ENCODE measurements at regions not wholly inside any gene's neighbourhood (a gene's known extent, or its start where the extent isn't known, plus 50 kb on each side); places are given as distances from the start of the nearest gene placed in this dataset.

DNA sequence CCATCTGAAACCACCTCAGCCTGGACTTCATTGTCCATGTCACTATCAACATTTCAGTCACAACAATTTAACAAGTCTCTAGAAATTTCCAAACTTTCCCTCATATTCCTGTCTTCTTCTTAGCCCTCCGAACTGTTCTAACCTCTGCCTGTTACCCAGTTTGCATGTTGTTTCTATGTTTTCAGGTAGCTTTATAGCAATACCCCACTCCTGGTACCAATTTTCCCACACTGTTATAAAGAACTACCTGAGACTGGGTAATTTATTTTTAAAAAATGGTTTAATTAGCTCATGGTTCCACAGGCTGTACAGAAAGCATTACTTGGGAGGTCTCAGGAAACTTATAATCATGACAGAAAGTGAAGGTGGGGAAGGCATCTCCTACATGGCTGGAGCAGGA lies 679.2 kb upstream of the FRG1 start:
- H4K20me1 ChIP-seq (ENCODE audit: control insufficient read depth, insufficient read depth, low read depth, low read length): no peaks in the 10 kb centered on the region
- no peak overlapping the region for H3K4me2 ChIP-seq (ENCODE audit: low read length)
- no peaks in the 10 kb centered on the region for H3F3A ChIP-seq (ENCODE audit: control insufficient read depth, insufficient read depth)
- H3K4me1 ChIP-seq (ENCODE audit: control insufficient read depth, low read length): no peaks in the 10 kb centered on the region
- H3K79me2 ChIP-seq (ENCODE audit: control insufficient read depth, low read length): no peaks in the 10 kb centered on the region
- H3K27me3 ChIP-seq (ENCODE audit: control insufficient read depth, low read length): no peaks in the 10 kb centered on the region
- no peak for TF ChIP-seq EZH2phosphoT487 (IDR thresholded peaks at IDR 0.05; ENCODE audit: borderline replicate concordance, low read length)
- TF ChIP-seq, protein P1, sequence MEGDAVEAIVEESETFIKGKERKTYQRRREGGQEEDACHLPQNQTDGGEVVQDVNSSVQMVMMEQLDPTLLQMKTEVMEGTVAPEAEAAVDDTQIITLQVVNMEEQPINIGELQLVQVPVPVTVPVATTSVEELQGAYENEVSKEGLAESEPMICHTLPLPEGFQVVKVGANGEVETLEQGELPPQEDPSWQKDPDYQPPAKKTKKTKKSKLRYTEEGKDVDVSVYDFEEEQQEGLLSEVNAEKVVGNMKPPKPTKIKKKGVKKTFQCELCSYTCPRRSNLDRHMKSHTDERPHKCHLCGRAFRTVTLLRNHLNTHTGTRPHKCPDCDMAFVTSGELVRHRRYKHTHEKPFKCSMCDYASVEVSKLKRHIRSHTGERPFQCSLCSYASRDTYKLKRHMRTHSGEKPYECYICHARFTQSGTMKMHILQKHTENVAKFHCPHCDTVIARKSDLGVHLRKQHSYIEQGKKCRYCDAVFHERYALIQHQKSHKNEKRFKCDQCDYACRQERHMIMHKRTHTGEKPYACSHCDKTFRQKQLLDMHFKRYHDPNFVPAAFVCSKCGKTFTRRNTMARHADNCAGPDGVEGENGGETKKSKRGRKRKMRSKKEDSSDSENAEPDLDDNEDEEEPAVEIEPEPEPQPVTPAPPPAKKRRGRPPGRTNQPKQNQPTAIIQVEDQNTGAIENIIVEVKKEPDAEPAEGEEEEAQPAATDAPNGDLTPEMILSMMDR (IDR thresholded peaks at IDR 0.05; ENCODE audit: low read depth, low read length, poor library complexity, severe bottlenecking): no peak
- H3K36me3 ChIP-seq (ENCODE audit: control insufficient read depth, low read length): no peaks in the 10 kb centered on the region
- H3K9me3 ChIP-seq (ENCODE audit: control insufficient read depth, insufficient read depth, low read length): no peaks in the 10 kb centered on the region
- H3K27ac ChIP-seq (ENCODE audit: low read depth, low read length): no peak overlapping the region
- no peak overlapping the region for H3K4me3 ChIP-seq (ENCODE audit: low read length)
- H3K9me2 ChIP-seq (replicated peaks; ENCODE audit: control insufficient read depth, low read length): no peaks in the 10 kb centered on the region

DNA sequence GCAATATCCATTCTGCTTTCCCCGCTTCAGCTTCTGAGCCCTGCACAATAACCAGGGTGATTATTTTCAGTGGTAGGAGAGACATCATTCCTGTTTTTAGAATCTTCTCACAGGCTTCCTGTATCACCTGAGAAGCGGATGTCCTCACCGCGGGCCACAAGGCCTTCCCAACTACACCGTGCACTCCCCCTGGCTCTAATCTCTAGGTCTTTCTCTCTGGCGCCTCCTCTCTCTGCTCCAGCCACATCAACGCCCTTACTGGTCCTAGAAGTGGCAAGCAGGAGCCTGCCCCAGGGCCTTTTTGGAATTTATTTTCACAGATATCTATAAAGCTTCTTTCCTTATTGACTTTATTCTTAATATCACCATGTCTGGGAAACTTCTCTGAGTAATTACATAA lies 675.2 kb upstream of the FRG1 start:
- no peaks in the 10 kb centered on the region for H3K4me1 ChIP-seq (ENCODE audit: control insufficient read depth, low read length)
- TF ChIP-seq, protein P1 (IDR thresholded peaks at IDR 0.05; ENCODE audit: low read depth, low read length, poor library complexity, severe bottlenecking): no peak
- no peak for TF ChIP-seq EZH2phosphoT487 (IDR thresholded peaks at IDR 0.05; ENCODE audit: borderline replicate concordance, low read length)
- no peak overlapping the region for H3K27ac ChIP-seq (ENCODE audit: low read depth, low read length)

DNA sequence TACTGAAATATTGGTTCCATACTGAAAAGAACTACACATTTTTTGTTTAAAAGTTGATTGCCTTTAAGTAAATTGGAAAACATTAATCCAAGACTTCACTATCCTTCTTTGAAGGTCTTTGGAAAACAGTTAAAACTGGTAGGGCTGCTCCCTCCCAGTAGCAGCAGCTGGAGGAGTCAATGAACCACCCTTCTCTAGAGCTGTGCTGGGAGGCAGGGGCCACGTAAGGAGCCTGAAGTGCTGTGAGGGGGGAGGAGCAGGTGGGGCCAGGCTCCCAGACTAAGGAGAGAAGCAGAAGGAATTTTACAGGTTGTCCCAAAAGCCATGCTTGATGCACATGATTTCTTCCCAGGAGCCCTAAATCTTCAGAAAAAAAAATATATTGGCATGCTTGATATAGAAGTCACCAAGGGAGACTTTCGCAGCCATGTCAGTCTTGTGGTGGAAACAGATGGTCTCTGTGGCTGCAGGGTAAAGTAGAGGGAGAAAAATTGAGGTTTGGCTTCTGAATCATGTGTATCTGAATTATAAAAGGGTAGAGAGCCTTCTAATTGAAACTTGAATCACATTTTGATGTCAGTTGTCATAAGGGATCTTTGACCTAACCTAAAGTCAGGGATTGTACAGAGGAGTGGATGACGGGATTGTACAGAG lies 673.2 kb upstream of the FRG1 start:
- no peak overlapping the region for H3K4me3 ChIP-seq (ENCODE audit: low read length)
- TF ChIP-seq, protein P1 (IDR thresholded peaks at IDR 0.05; ENCODE audit: low read depth, low read length, poor library complexity, severe bottlenecking): no peak
- TF ChIP-seq EZH2phosphoT487 (IDR thresholded peaks at IDR 0.05; ENCODE audit: borderline replicate concordance, low read length): no peak
- no peaks in the 10 kb centered on the region for H3K79me2 ChIP-seq (ENCODE audit: control insufficient read depth, low read length)
- no peaks in the 10 kb centered on the region for H3K36me3 ChIP-seq (ENCODE audit: control insufficient read depth, low read length)
- H3K9me3 ChIP-seq (ENCODE audit: control insufficient read depth, insufficient read depth, low read length): no peaks in the 10 kb centered on the region
- H4K20me1 ChIP-seq (ENCODE audit: control insufficient read depth, insufficient read depth, low read depth, low read length): no peaks in the 10 kb centered on the region
- H3K4me1 ChIP-seq (ENCODE audit: control insufficient read depth, low read length): no peaks in the 10 kb centered on the region
- H3K27me3 ChIP-seq (ENCODE audit: control insufficient read depth, low read length): no peaks in the 10 kb centered on the region
- no peak overlapping the region for H3K27ac ChIP-seq (ENCODE audit: low read depth, low read length)
- no peaks in the 10 kb centered on the region for H3F3A ChIP-seq (ENCODE audit: control insufficient read depth, insufficient read depth)
- H3K9me2 ChIP-seq (replicated peaks; ENCODE audit: control insufficient read depth, low read length): no peaks in the 10 kb centered on the region
- no peak overlapping the region for H3K4me2 ChIP-seq (ENCODE audit: low read length)

More for the DNA sequence above, 675.2 kb upstream of the FRG1 start:
- H3K27me3 ChIP-seq (ENCODE audit: control insufficient read depth, low read length): no peaks in the 10 kb centered on the region
- no peak overlapping the region for H3K4me2 ChIP-seq (ENCODE audit: low read length)
- no peaks in the 10 kb centered on the region for H3K9me3 ChIP-seq (ENCODE audit: control insufficient read depth, insufficient read depth, low read length)
- H3K9me2 ChIP-seq (replicated peaks; ENCODE audit: control insufficient read depth, low read length): no peaks in the 10 kb centered on the region
- no peaks in the 10 kb centered on the region for H4K20me1 ChIP-seq (ENCODE audit: control insufficient read depth, insufficient read depth, low read depth, low read length)
- H3K79me2 ChIP-seq (ENCODE audit: control insufficient read depth, low read length): no peaks in the 10 kb centered on the region
- H3F3A ChIP-seq (ENCODE audit: control insufficient read depth, insufficient read depth): no peaks in the 10 kb centered on the region
- no peaks in the 10 kb centered on the region for H3K36me3 ChIP-seq (ENCODE audit: control insufficient read depth, low read length)
- H3K4me3 ChIP-seq (ENCODE audit: low read length): no peak overlapping the region

Data from DOHH2 (cell line).